ENCODE measurements at regions not wholly inside any gene's neighbourhood (a gene's known extent, or its start where the extent isn't known, plus 50 kb on each side); places are given as distances from the start of the nearest gene placed in this dataset.
A peak's percentile ranks its signal among the peaks of the same experiment; 100 is the strongest.

- Mint-ChIP-seq H3K27me3 (peaks cover 17% of the 10 kb centered on the region), H3K4me3 (no peak overlapping the region), H3K36me3 (ENCODE audit: low read depth) (no peaks in the 10 kb centered on the region), H3K27ac (no peak overlapping the region), H3K9me3 (peaks cover 2% of the 10 kb centered on the region), H3K4me1 (peaks cover under 1% of the 10 kb centered on the region)
- ATAC-seq (ENCODE audit: low read depth) (no peak), DNase-seq (no peak)
- ChIA-PET POLR2A (no interaction called here), CTCF (no interaction called here)
- TF ChIP-seq CTCF (IDR thresholded peaks at IDR 0.05) = no peak
- intact Hi-C loops (cut with micrococcal nuclease) = loop anchor here (10.0 kb wide), 1 partner anchor 180 kb away; no protein-coding TSS in a partner anchor
These were observed 291.3 kb downstream of the OMA1 start for GRCh38 chr1:58255192-58255591.

- CTCF ChIA-PET = no interaction called here
- H3K36me3 Mint-ChIP-seq (ENCODE audit: low read depth) = no peaks in the 10 kb centered on the region
- intact Hi-C loops (cut with micrococcal nuclease) = loop anchor here (1.0 to 10.0 kb wide), 2 partner anchors 183 to 295 kb away; partner anchors contain the start of gene OMA1
These were observed 295.0 kb downstream of the OMA1 start for GRCh38 chr1:58251430-58252073.

DNA sequence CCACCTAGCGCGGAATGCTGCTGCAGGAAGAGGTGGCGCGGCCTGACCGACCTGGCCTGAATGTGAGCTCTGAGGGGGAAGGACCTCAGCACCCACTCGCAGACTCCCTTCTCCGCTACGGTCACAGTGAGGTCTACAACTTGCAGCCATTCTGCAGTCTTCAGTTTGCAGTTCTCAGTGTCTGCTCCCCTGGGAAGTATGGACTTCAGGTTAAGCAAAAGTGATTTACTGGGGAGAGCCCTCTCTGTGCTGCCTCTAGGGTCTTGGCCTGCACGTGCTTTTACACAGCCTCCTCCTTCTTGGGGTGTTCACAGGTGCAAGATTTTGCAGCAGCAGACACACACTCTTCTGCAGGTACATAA is 296.0 kb downstream of the OMA1 start:
- no peak for TF ChIP-seq CTCF (IDR thresholded peaks at IDR 0.05)
- Mint-ChIP-seq H3K9me3 (peaks cover 2% of the 10 kb centered on the region), H3K27me3 (peaks cover 34% of the 10 kb centered on the region), H3K4me1 (peaks cover 4% of the 10 kb centered on the region), H3K4me3 (no peak overlapping the region), H3K27ac (no peak overlapping the region), H3K36me3 (ENCODE audit: low read depth) (no peaks in the 10 kb centered on the region)
- POLR2A ChIA-PET = no interaction called here
- no peak for ATAC-seq (ENCODE audit: low read depth)
- CTCF ChIA-PET = no interaction called here
- intact Hi-C loops (cut with micrococcal nuclease) = loop anchor here (10.0 kb wide), 1 partner anchor 184 kb away; no protein-coding TSS in a partner anchor
- no peak for DNase-seq

More at GRCh38 chr1:58251430-58252073, 295.0 kb downstream of the OMA1 start:
- POLR2A ChIA-PET = no interaction called here
- Mint-ChIP-seq H3K4me1 (peaks cover 4% of the 10 kb centered on the region), H3K27me3 (peaks cover 32% of the 10 kb centered on the region), H3K4me3 (no peak overlapping the region), H3K27ac (no peak overlapping the region), H3K9me3 (peaks cover 2% of the 10 kb centered on the region)
- no peak for TF ChIP-seq CTCF (IDR thresholded peaks at IDR 0.05)
- ATAC-seq (ENCODE audit: low read depth) (no peak), DNase-seq (no peak)

DNA sequence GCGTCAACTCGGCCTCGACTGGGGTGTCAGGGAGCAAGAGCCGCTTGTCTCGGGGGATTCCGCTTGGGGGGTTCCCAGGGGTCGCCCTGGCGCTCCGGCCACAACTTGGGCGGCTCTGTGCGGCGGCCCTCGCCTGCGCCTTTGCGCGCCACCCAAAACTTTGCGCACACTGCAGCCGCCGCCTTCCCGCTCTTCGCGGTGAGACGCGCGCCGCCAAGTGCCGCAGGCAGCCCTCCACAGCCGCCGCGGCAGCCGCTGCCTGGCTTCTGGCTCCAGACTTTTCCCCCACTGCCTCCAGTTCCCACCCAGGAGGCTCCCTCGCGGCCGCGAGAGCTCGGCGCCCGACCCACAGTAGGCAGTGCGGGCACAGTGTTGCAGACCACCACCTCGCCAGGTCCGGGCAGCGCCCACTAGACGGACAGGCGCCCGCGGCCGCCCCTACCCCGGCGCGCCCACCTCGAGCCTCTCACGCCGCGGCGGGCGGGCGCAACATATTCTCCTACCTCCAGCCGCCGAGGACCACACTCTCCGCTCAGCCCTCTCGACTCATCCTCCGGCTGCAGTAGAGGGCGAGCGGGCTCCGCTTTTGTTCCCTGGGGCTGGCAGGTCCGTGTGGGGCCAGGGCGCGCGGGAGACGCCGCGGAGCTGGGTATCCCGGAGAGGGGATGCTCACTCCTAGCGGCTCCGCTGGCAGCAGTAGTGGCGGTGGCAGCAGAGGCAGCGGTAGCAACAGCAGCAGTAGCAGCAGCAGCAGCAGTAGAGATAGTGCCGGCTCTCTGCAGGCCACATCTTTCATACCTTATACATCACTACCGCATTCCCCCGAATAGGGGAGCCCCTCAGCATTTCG is 296.6 kb downstream of the OMA1 start:
- intact Hi-C loops (cut with micrococcal nuclease) = loop anchor here (10.0 kb wide), 1 partner anchor 185 kb away; no protein-coding TSS in a partner anchor
- no peak for DNase-seq
- ChIA-PET POLR2A (no interaction called here), CTCF (no interaction called here)
- Mint-ChIP-seq H3K4me3 (peak overlapping the region; percentile 32), H3K27me3 (peaks cover 31% of the 10 kb centered on the region), H3K4me1 (peaks cover 4% of the 10 kb centered on the region), H3K36me3 (ENCODE audit: low read depth) (no peaks in the 10 kb centered on the region), H3K9me3 (no peaks in the 10 kb centered on the region), H3K27ac (no peak overlapping the region)
- no peak for TF ChIP-seq CTCF (IDR thresholded peaks at IDR 0.05)
- peak; percentile 18 for ATAC-seq (ENCODE audit: low read depth)

DNA sequence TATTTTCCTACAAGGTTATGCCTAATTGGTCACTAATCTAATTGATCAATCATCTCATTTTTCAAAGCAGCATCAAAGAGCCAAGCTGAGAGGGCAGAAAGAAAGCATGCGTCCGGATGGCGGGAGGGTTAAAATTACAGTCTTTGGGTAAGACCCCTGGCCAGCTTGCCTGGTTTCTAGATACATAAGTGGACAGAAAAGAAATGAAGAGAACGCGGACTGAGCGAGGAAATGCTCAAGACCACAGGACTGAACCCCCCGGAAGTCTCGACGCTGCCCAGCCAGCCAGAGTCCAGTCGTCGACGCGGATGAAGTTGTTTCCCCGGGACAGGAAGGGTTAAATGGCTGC is 297.2 kb downstream of the OMA1 start:
- intact Hi-C loops (cut with micrococcal nuclease) = no loop called here
- ATAC-seq (ENCODE audit: low read depth) (no peak), DNase-seq (no peak)
- no peaks in the 10 kb centered on the region for H3K9me3 Mint-ChIP-seq
- POLR2A ChIA-PET = no interaction called here
- no peak overlapping the region for H3K27ac Mint-ChIP-seq
- no peak for TF ChIP-seq CTCF (IDR thresholded peaks at IDR 0.05)
- H3K27me3 Mint-ChIP-seq = peaks cover 31% of the 10 kb centered on the region
- no peaks in the 10 kb centered on the region for H3K36me3 Mint-ChIP-seq (ENCODE audit: low read depth)
- H3K4me3 Mint-ChIP-seq = no peak overlapping the region
- H3K4me1 Mint-ChIP-seq = peaks cover 4% of the 10 kb centered on the region
- CTCF ChIA-PET = no interaction called here
